IMR-90 (cell line): ENCODE measurements at regions not wholly inside any gene's neighbourhood (a gene's known extent, or its start where the extent isn't known, plus 50 kb on each side); places are given as distances from the start of the nearest gene placed in this dataset.

Source experiments
- ATAC-seq: fragments of 200-7000 bp; cut with Tn5 transposase; 2 replicates; pipeline ENCODE4 v1.9.1; 2020; ENCODE audit warnings: low read depth, mild to moderate bottlenecking, moderate library complexity
- BruUV-seq: library from RNA; stranded (reverse); fragments of 400-500 nt; replicated peaks from 2 replicates; lab custom pipeline; 2021; lab: Mats Ljungman, UMichigan
- CTCF ChIA-PET: fragments of 300-600 bp; formaldehyde crosslinking; extraction: SDS; loops from one replicate; lab custom pipeline; 2021; ENCODE audit warnings: antibody characterized with exemption; lab: Yijun Ruan, JAX
- POLR2A ChIA-PET: fragments of 300-600 bp; sonication (Branson Sonifier 250); formaldehyde crosslinking; loops from one replicate; lab custom pipeline; 2022; ENCODE audit warnings: antibody characterized with exemption; ENCODE audit not compliant: unreplicated experiment; lab: Charles Lee
- DNase-seq: peaks from one replicate; pipeline ENCODE4 v3.0.0; 2013
- H2AFZ ChIP-seq: replicated peaks from 2 replicates; pipeline ENCODE3; 2013; ENCODE audit warnings: low read length, mild to moderate bottlenecking; ENCODE audit not compliant: poor library complexity
- H2AK5ac ChIP-seq: 2 replicates; pipeline ENCODE4 v1.6.1; 2013; ENCODE audit warnings: low read depth, low read length, inconsistent platforms
- H2AK9ac ChIP-seq: replicated peaks from 2 replicates; pipeline ENCODE3; 2013; ENCODE audit warnings: mild to moderate bottlenecking, low read depth, low read length, moderate library complexity; ENCODE audit not compliant: poor library complexity
- H2BK120ac ChIP-seq: 2 replicates; pipeline ENCODE4 v1.6.1; 2013; ENCODE audit warnings: low read depth, low read length, inconsistent platforms
- H2BK15ac ChIP-seq: 3 replicates; pipeline ENCODE4 v1.6.1; 2013; ENCODE audit warnings: low read depth, low read length, inconsistent platforms
- H2BK20ac ChIP-seq: 2 replicates; pipeline ENCODE4 v1.6.1; 2013; ENCODE audit warnings: low read depth, mild to moderate bottlenecking, inconsistent platforms, low read length, moderate library complexity
- H2BK5ac ChIP-seq: 2 replicates; pipeline ENCODE4 v1.6.1; 2013; ENCODE audit warnings: mild to moderate bottlenecking, low read depth, low read length, inconsistent platforms; ENCODE audit not compliant: poor library complexity, severe bottlenecking
- H3K14ac ChIP-seq: replicated peaks from 2 replicates; pipeline ENCODE4 v1.6.1; 2013; ENCODE audit warnings: low read depth, low read length, inconsistent platforms
- H3K18ac ChIP-seq: 2 replicates; pipeline ENCODE4 v1.6.1; 2013; ENCODE audit warnings: low read depth, low read length, control low read depth
- H3K23ac ChIP-seq: 2 replicates; pipeline ENCODE4 v1.6.1; 2013; ENCODE audit warnings: low read depth, low read length, inconsistent platforms
- H3K27ac ChIP-seq: 2 replicates; pipeline ENCODE4 v1.5.1; 2013; ENCODE audit warnings: mild to moderate bottlenecking, control low read depth, low read length; ENCODE audit not compliant: insufficient read depth
- H3K27me3 ChIP-seq: 2 replicates; pipeline ENCODE4 v1.6.1; 2013; ENCODE audit warnings: low read length; ENCODE audit not compliant: control insufficient read depth, insufficient read depth
- H3K36me3 ChIP-seq: 2 replicates; pipeline ENCODE4 v1.6.1; 2013; ENCODE audit warnings: low read length, mixed read lengths; ENCODE audit not compliant: control insufficient read depth, insufficient read depth
- H3K4ac ChIP-seq: 2 replicates; pipeline ENCODE4 v1.6.1; 2013; ENCODE audit warnings: low read depth, low read length, inconsistent platforms
- H3K4me1 ChIP-seq: 2 replicates; pipeline ENCODE4 v1.6.1; 2013; ENCODE audit warnings: low read length, mixed read lengths; ENCODE audit not compliant: control insufficient read depth, insufficient read depth
- H3K4me2 ChIP-seq: 2 replicates; pipeline ENCODE4 v1.6.1; 2013; ENCODE audit warnings: low read depth, mild to moderate bottlenecking, control low read depth, low read length, moderate library complexity
- H3K4me3 ChIP-seq: 2 replicates; pipeline ENCODE4 v1.5.1; 2013; ENCODE audit warnings: low read depth, mild to moderate bottlenecking, control low read depth, low read length, moderate library complexity; ENCODE audit not compliant: insufficient read depth
- H3K56ac ChIP-seq: 2 replicates; pipeline ENCODE4 v1.6.1; 2013; ENCODE audit warnings: low read length, inconsistent platforms; ENCODE audit not compliant: insufficient read depth; ENCODE audit errors: extremely low read depth
- H3K79me1 ChIP-seq, 2 experiments: 2 replicates each; pipeline ENCODE4 v1.6.1; 2013; ENCODE audit warnings: low read length in 2 of 2, inconsistent platforms in 1 of 2, low read depth in 1 of 2
- H3K9ac ChIP-seq: 2 replicates; pipeline ENCODE4 v1.6.1; 2013; ENCODE audit warnings: low read depth, low read length, control low read depth
- H3K9me1 ChIP-seq: 2 replicates; pipeline ENCODE4 v1.6.1; 2013; ENCODE audit warnings: low read length, inconsistent platforms; ENCODE audit not compliant: insufficient read depth
- H3K9me3 ChIP-seq: 2 replicates; pipeline ENCODE4 v1.6.1; 2013; ENCODE audit warnings: low read length; ENCODE audit not compliant: control insufficient read depth, insufficient read depth
- H4K20me1 ChIP-seq: 2 replicates; pipeline ENCODE4 v1.6.1; 2013; ENCODE audit warnings: low read length, inconsistent platforms; ENCODE audit not compliant: insufficient read depth
- H4K5ac ChIP-seq: 2 replicates; pipeline ENCODE4 v1.6.1; 2013; ENCODE audit warnings: mild to moderate bottlenecking, low read depth, low read length, control low read depth
- H4K8ac ChIP-seq, 2 experiments: 2 replicates each; pipeline ENCODE4 v1.6.1; 2013; ENCODE audit warnings: low read depth in 2 of 2, low read length in 2 of 2, control low read depth in 1 of 2, inconsistent platforms in 1 of 2
- H4K91ac ChIP-seq: 2 replicates; pipeline ENCODE4 v1.6.1; 2013; ENCODE audit warnings: low read depth, low read length, inconsistent platforms; ENCODE audit not compliant: insufficient read depth
- BHLHE40 ChIP-seq: fragments of 150-350 bp; IDR thresholded peaks from 2 replicates; pipeline ENCODE4 v1.6.1; 2016; ENCODE audit warnings: mild to moderate bottlenecking, low read depth, low read length
- CEBPB ChIP-seq: IDR thresholded peaks from 2 replicates; pipeline ENCODE4 v1.6.1; 2012; ENCODE audit warnings: low read depth, low read length, improper control_type of control experiment
- CHD1 ChIP-seq: IDR thresholded peaks from 2 replicates; pipeline ENCODE4 v1.6.1; 2012; ENCODE audit warnings: low read depth, low read length, improper control_type of control experiment
- FOS ChIP-seq: fragments of 150-350 bp; IDR thresholded peaks from 2 replicates; pipeline ENCODE4 v1.6.1; 2016; ENCODE audit warnings: low read depth, low read length
- MAFK ChIP-seq: IDR thresholded peaks from 2 replicates; pipeline ENCODE4 v1.6.1; 2012; ENCODE audit warnings: low read depth, low read length, improper control_type of control experiment
- MXI1 ChIP-seq: IDR thresholded peaks from 2 replicates; pipeline ENCODE4 v1.6.1; 2012; ENCODE audit warnings: low read depth, mild to moderate bottlenecking, low read length, moderate library complexity, borderline replicate concordance
- NFE2L2 ChIP-seq: fragments of 150-350 bp; IDR thresholded peaks from 2 replicates; pipeline ENCODE4 v1.6.1; 2016; ENCODE audit warnings: low read depth, mild to moderate bottlenecking, low read length
- POLR2A ChIP-seq: IDR thresholded peaks from 2 replicates; pipeline ENCODE4 v1.6.1; 2012; ENCODE audit warnings: mild to moderate bottlenecking, low read depth, low read length
- RAD21 ChIP-seq: IDR thresholded peaks from 2 replicates; pipeline ENCODE4 v1.6.1; 2012; ENCODE audit warnings: low read length, improper control_type of control experiment
- RCOR1 ChIP-seq: IDR thresholded peaks from 2 replicates; pipeline ENCODE4 v1.6.1; 2012; ENCODE audit warnings: mild to moderate bottlenecking, low read length, improper control_type of control experiment; ENCODE audit not compliant: insufficient replicate concordance
- RFX5 ChIP-seq: IDR thresholded peaks from 2 replicates; pipeline ENCODE4 v1.8.0; 2012; ENCODE audit warnings: low read depth, mild to moderate bottlenecking, low read length, moderate library complexity
- SMC3 ChIP-seq: fragments of 150-350 bp; IDR thresholded peaks from 2 replicates; pipeline ENCODE4 v1.6.1; 2016; ENCODE audit warnings: low read depth, mild to moderate bottlenecking, antibody characterized with exemption, low read length, moderate library complexity
- USF2 ChIP-seq: fragments of 150-350 bp; IDR thresholded peaks from 2 replicates; pipeline ENCODE4 v1.6.1; 2017; ENCODE audit warnings: mild to moderate bottlenecking, antibody characterized with exemption, low read length, low read depth
- WGBS, 2 experiments: methylation state at CpG; one replicate each; pipeline versions ENCODE4 v1.1.5 to v1.1.7; 2013; ENCODE audit warnings: missing lambda C conversion rate in 2 of 2; ENCODE audit not compliant: insufficient read length in 1 of 2; ENCODE audit errors: extremely low coverage in 2 of 2; 5-methylcytosine and 5-hydroxymethylcytosine counted together
- dilution Hi-C: fragments of 300-500 bp; cut with HindIII; formaldehyde crosslinking; loops from one replicate; pipeline ENCODE4 v1.14.3; 2018; ENCODE audit warnings: low sequenced_read_pairs; ENCODE audit not compliant: unreplicated experiment
- in situ Hi-C: fragments of 300-500 bp; cut with MboI; formaldehyde crosslinking; loops from 3 replicates; pipeline ENCODE4 v1.14.3; 2019; ENCODE audit warnings: low sequenced_read_pairs, inconsistent platforms, mixed read lengths
- intact Hi-C: fragments of 100-400 bp; cut with micrococcal nuclease; formaldehyde crosslinking; loops from 2 replicates; pipeline ENCODE4 v1.10.0; 2022
- TF ChIP-seq, protein P1 (sequence below): fragments of 150-350 bp; IDR thresholded peaks from 2 replicates; pipeline ENCODE4 v1.6.1; 2016; ENCODE audit warnings: low read depth, mild to moderate bottlenecking, low read length, moderate library complexity, borderline replicate concordance
- TF ChIP-seq, protein P2 (sequence below): conservative IDR thresholded peaks from 2 replicates; pipeline ENCODE4 v1.5.1; 2012; ENCODE audit warnings: mild to moderate bottlenecking, low read depth, low read length, improper control_type of control experiment

- no peak overlapping the region for H2BK15ac ChIP-seq
- H3K9me3 ChIP-seq, result no peaks in the 10 kb centered on the region
- H3K4me2 ChIP-seq, result no peak overlapping the region
- H3K23ac ChIP-seq, result no peak overlapping the region
- H2BK5ac ChIP-seq, result no peak overlapping the region
- H2AK5ac ChIP-seq, result no peak overlapping the region
- H3K14ac ChIP-seq, result no peak overlapping the region
- H4K8ac ChIP-seq, result no peak overlapping the region
- no peak overlapping the region for H3K9ac ChIP-seq
- intact Hi-C loops (no loop called here), dilution Hi-C loops (no loop called here), in situ Hi-C loops (no loop called here)
- H4K20me1 ChIP-seq, result no peaks in the 10 kb centered on the region
- POLR2A ChIA-PET, result no interaction called here
- H2BK120ac ChIP-seq, result no peak overlapping the region
- TF ChIP-seq MAFK, result no peak
- no peak for TF ChIP-seq NFE2L2
- no peak for TF ChIP-seq POLR2A
- no peak for TF ChIP-seq SMC3
- TF ChIP-seq RAD21, result no peak
- no peak for TF ChIP-seq CEBPB
- TF ChIP-seq, protein P1, sequence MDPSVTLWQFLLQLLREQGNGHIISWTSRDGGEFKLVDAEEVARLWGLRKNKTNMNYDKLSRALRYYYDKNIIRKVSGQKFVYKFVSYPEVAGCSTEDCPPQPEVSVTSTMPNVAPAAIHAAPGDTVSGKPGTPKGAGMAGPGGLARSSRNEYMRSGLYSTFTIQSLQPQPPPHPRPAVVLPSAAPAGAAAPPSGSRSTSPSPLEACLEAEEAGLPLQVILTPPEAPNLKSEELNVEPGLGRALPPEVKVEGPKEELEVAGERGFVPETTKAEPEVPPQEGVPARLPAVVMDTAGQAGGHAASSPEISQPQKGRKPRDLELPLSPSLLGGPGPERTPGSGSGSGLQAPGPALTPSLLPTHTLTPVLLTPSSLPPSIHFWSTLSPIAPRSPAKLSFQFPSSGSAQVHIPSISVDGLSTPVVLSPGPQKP, result no peak
- TF ChIP-seq USF2, result no peak
- no peak for TF ChIP-seq MXI1
- TF ChIP-seq FOS, result no peak
- no peak for TF ChIP-seq BHLHE40
- TF ChIP-seq RCOR1, result no peak
- TF ChIP-seq, protein P2, sequence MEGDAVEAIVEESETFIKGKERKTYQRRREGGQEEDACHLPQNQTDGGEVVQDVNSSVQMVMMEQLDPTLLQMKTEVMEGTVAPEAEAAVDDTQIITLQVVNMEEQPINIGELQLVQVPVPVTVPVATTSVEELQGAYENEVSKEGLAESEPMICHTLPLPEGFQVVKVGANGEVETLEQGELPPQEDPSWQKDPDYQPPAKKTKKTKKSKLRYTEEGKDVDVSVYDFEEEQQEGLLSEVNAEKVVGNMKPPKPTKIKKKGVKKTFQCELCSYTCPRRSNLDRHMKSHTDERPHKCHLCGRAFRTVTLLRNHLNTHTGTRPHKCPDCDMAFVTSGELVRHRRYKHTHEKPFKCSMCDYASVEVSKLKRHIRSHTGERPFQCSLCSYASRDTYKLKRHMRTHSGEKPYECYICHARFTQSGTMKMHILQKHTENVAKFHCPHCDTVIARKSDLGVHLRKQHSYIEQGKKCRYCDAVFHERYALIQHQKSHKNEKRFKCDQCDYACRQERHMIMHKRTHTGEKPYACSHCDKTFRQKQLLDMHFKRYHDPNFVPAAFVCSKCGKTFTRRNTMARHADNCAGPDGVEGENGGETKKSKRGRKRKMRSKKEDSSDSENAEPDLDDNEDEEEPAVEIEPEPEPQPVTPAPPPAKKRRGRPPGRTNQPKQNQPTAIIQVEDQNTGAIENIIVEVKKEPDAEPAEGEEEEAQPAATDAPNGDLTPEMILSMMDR, result no peak
- no peak for TF ChIP-seq RFX5
- TF ChIP-seq CHD1, result no peak
- no peaks in the 10 kb centered on the region for H3K27me3 ChIP-seq
- no peak overlapping the region for H4K91ac ChIP-seq
- H3K4ac ChIP-seq, result no peak overlapping the region
- H3K56ac ChIP-seq, result no peak overlapping the region
- H2AFZ ChIP-seq, result no peak overlapping the region
- no peak overlapping the region for H3K18ac ChIP-seq
- H2BK20ac ChIP-seq, result no peak overlapping the region
- DNase-seq (no peak), ATAC-seq (no peak)
- no peaks in the 10 kb centered on the region for H3K36me3 ChIP-seq
- WGBS, 2 experiments, result no CpG with 5 or more reads among the region's 3 CpGs
- H3K4me1 ChIP-seq, result no peaks in the 10 kb centered on the region; the same call in 1 of the 2 replicates
- H3K27ac ChIP-seq, result no peak overlapping the region
- H3K4me3 ChIP-seq, result no peak overlapping the region
- H2AK9ac ChIP-seq, result no peak overlapping the region
- no peaks in the 10 kb centered on the region for H3K79me1 ChIP-seq
- H3K9me1 ChIP-seq, result no peaks in the 10 kb centered on the region
- no TSS peak for BruUV-seq
- CTCF ChIA-PET, result no interaction called here
- H4K5ac ChIP-seq, result no peak overlapping the region
These were observed 525.1 kb downstream of the KIF20B start for GRCh38 chr10:90226517-90226916.
